Esophagus squamous epithelium (tissue), 4 donors: ENCODE measurements at regions not wholly inside any gene's neighbourhood (a gene's known extent, or its start where the extent isn't known, plus 50 kb on each side); places are given as distances from the start of the nearest gene placed in this dataset.

Source experiments
- POLR2A ChIP-seq, 4 donors: fragments of 450-650 bp; IDR thresholded peaks; one replicate each; pipeline ENCODE4 v1.6.1; 2017; ENCODE audit warnings: antibody characterized with exemption in 4 of 4, mild to moderate bottlenecking in 4 of 4, moderate library complexity in 3 of 4
- TF ChIP-seq, protein P1 (sequence below), 6 experiments: fragments of 450-650 bp in 4 of 6; fragments of 200-600 bp in 2 of 6; sonication (generic) in 2 of 6; IDR thresholded peaks; one replicate each; pipeline ENCODE4 v1.5.1; 2016 to 2019; ENCODE audit warnings: antibody characterized with exemption in 6 of 6, mild to moderate bottlenecking in 4 of 6, moderate library complexity in 4 of 6

DNA sequence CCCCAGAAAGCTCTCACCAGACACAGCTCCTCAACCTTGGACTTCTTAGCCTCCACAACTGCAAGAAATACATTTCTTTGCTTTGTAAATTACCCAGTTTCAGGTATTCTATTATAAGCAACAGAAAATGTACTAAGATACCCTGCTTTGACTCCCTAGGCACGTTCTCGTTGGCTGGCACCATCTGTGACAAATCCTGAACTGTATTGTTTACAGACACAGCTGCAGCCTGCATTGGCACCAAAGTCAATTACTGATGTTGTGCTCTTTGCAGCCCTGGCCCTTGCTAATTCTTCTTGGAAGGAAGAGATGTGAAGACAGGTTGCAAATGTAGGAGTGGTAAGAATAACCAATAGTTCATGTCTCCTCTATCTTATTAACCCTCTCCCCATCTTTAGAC lies 72.7 kb upstream of the FAM136A start:
- TF ChIP-seq, protein P1, sequence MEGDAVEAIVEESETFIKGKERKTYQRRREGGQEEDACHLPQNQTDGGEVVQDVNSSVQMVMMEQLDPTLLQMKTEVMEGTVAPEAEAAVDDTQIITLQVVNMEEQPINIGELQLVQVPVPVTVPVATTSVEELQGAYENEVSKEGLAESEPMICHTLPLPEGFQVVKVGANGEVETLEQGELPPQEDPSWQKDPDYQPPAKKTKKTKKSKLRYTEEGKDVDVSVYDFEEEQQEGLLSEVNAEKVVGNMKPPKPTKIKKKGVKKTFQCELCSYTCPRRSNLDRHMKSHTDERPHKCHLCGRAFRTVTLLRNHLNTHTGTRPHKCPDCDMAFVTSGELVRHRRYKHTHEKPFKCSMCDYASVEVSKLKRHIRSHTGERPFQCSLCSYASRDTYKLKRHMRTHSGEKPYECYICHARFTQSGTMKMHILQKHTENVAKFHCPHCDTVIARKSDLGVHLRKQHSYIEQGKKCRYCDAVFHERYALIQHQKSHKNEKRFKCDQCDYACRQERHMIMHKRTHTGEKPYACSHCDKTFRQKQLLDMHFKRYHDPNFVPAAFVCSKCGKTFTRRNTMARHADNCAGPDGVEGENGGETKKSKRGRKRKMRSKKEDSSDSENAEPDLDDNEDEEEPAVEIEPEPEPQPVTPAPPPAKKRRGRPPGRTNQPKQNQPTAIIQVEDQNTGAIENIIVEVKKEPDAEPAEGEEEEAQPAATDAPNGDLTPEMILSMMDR (IDR thresholded peaks at IDR 0.05): no peak
- TF ChIP-seq POLR2A (IDR thresholded peaks at IDR 0.05): no peak
